CD4-positive, alpha-beta memory T cell (primary cell): ENCODE measurements at regions not wholly inside any gene's neighbourhood (a gene's known extent, or its start where the extent isn't known, plus 50 kb on each side); places are given as distances from the start of the nearest gene placed in this dataset.

Experiments
- CTCF ChIA-PET: fragments of 350-600 bp; sonication (Branson Sonifier 250); formaldehyde crosslinking; loops from one replicate; lab custom pipeline; 2021; ENCODE audit warnings: inconsistent platforms; ENCODE audit not compliant: partially characterized antibody; lab: Charles Lee
- POLR2A ChIA-PET: fragments of 350-600 bp; sonication (Branson Sonifier 250); formaldehyde crosslinking; loops from one replicate; lab custom pipeline; 2021; ENCODE audit not compliant: partially characterized antibody; lab: Charles Lee
- DNase-seq, 5 donors: peaks; one replicate each; pipeline versions ENCODE4 v3.0.0 to v3.0.0-alpha.2; 2020 to 2022; ENCODE audit warnings: mixed read lengths in 1 of 5
- H3K27ac ChIP-seq: one replicate; pipeline ENCODE4 v1.7.0; 2013; ENCODE audit warnings: low read depth, low read length
- H3K27me3 ChIP-seq: 2 replicates; pipeline ENCODE4 v1.7.0; 2013; ENCODE audit warnings: mild to moderate bottlenecking, low read length, moderate library complexity; ENCODE audit not compliant: insufficient read depth
- H3K36me3 ChIP-seq: 2 replicates; pipeline ENCODE4 v1.7.0; 2013; ENCODE audit warnings: mild to moderate bottlenecking, low read length, moderate library complexity; ENCODE audit not compliant: insufficient read depth
- H3K4me1 ChIP-seq: 2 replicates; pipeline ENCODE4 v1.7.0; 2013; ENCODE audit warnings: mild to moderate bottlenecking, low read length, moderate library complexity; ENCODE audit not compliant: insufficient read depth
- H3K4me3 ChIP-seq, 2 donors: one replicate each; pipeline ENCODE4 v1.7.0; 2013; ENCODE audit warnings: low read length in 2 of 2, mild to moderate bottlenecking in 1 of 2
- H3K9me3 ChIP-seq, 2 donors: one replicate each; pipeline ENCODE4 v1.7.0; 2013; ENCODE audit warnings: low read length in 2 of 2, control low read depth in 1 of 2; ENCODE audit not compliant: control insufficient read depth in 1 of 2
- H3K27ac Mint-ChIP-seq, 7 donors: one replicate each; pipeline ENCODE4 v1.8.0; 2020 to 2021; ENCODE audit warnings: mixed read lengths in 7 of 7, mild to moderate bottlenecking in 6 of 7, inconsistent platforms in 3 of 7, moderate library complexity in 3 of 7
- H3K27me3 Mint-ChIP-seq, 2 donors: one replicate each; pipeline ENCODE4 v1.8.0; 2020 to 2021; ENCODE audit warnings: mixed read lengths in 2 of 2
- H3K36me3 Mint-ChIP-seq, 2 donors: one replicate each; pipeline ENCODE4 v1.8.0; 2020 to 2021; ENCODE audit warnings: mixed read lengths in 2 of 2, inconsistent platforms in 1 of 2, mild to moderate bottlenecking in 1 of 2
- H3K4me1 Mint-ChIP-seq, 4 donors: one replicate each; pipeline ENCODE4 v1.8.0; 2020 to 2021; ENCODE audit warnings: mixed read lengths in 4 of 4, mild to moderate bottlenecking in 1 of 4
- H3K4me3 Mint-ChIP-seq, 8 donors: one replicate each; pipeline ENCODE4 v1.8.0; 2020 to 2021; ENCODE audit warnings: mixed read lengths in 8 of 8, mild to moderate bottlenecking in 7 of 8, moderate library complexity in 6 of 8, inconsistent platforms in 3 of 8
- H3K9me3 Mint-ChIP-seq, 8 donors: one replicate each; pipeline ENCODE4 v1.8.0; 2020 to 2021; ENCODE audit warnings: mixed read lengths in 8 of 8, mild to moderate bottlenecking in 5 of 8, inconsistent platforms in 3 of 8, moderate library complexity in 1 of 8
- intact Hi-C: fragments of 100-400 bp; cut with micrococcal nuclease; formaldehyde crosslinking; loops from one replicate; pipeline ENCODE4 v1.15.1; 2023

GRCh38 chr3:67082533-67083024, 84.5 kb downstream of the KBTBD8 start:
- H3K36me3 Mint-ChIP-seq: peaks cover 34 to 40% of the 10 kb centered on the region in 2 donors
- ChIA-PET POLR2A (interaction anchor here (0.6 to 1.8 kb wide), 4 partner anchors 85 to 1277 kb away, joined by 3 to 8 read pairs (median 3); partner anchors contain the start of gene KBTBD8), CTCF (no interaction called here)
- DNase-seq: peak in 1 of 5 donors; percentile 6
- H3K4me1 ChIP-seq: peaks cover 23% of the 10 kb centered on the region
- H3K27ac Mint-ChIP-seq: peak overlapping the region in 6 of 7 donors; percentile 42 to 98 (median 78)
- H3K4me1 Mint-ChIP-seq: peaks cover 21 to 41% (median 27%) of the 10 kb centered on the region in 4 donors
- peak overlapping the region in 5 of 8 donors; percentile 79 to 87 (median 80) for H3K4me3 Mint-ChIP-seq
- intact Hi-C loops: loop anchor here (1.0 to 2.0 kb wide), 2 partner anchors 84 to 862 kb away; partner anchors contain the start of genes KBTBD8 and SLC25A26
- H3K27me3 Mint-ChIP-seq: peaks cover 0 to 4% of the 10 kb centered on the region in 2 donors
- no peaks in the 10 kb centered on the region for H3K9me3 ChIP-seq
- H3K9me3 Mint-ChIP-seq: peaks cover 8 to 57% (median 50%) of the 10 kb centered on the region in 8 donors
- H3K27ac ChIP-seq: peak overlapping the region; percentile 7
- H3K27me3 ChIP-seq: no peaks in the 10 kb centered on the region
- H3K4me3 ChIP-seq: peak overlapping the region; percentile 2 to 22
- H3K36me3 ChIP-seq: no peaks in the 10 kb centered on the region

GRCh38 chr3:67083277-67083676, 85.2 kb downstream of the KBTBD8 start:
- peaks cover 23% of the 10 kb centered on the region for H3K4me1 ChIP-seq
- ChIA-PET POLR2A (interaction anchor here (0.6 to 1.8 kb wide), 4 partner anchors 85 to 1276 kb away, joined by 3 to 8 read pairs (median 3); partner anchors contain the start of gene KBTBD8), CTCF (interaction anchor here (1.1 to 1.2 kb wide), 2 partner anchors 31 to 111 kb away, joined by 5 to 6 read pairs; no protein-coding TSS in a partner anchor)
- Mint-ChIP-seq H3K36me3 (peaks cover 38 to 44% of the 10 kb centered on the region in 2 donors), H3K9me3 (peaks cover 8 to 62% (median 56%) of the 10 kb centered on the region in 8 donors), H3K27ac (peak overlapping the region; percentile 37 to 98 (median 80)), H3K27me3 (peaks cover 0 to 4% of the 10 kb centered on the region in 2 donors), H3K4me1 (peaks cover 21 to 41% (median 27%) of the 10 kb centered on the region in 4 donors), H3K4me3 (peak overlapping the region; percentile 52 to 87 (median 79))
- intact Hi-C loops: loop anchor here (1.0 to 2.0 kb wide), 2 partner anchors 85 to 862 kb away; partner anchors contain the start of genes KBTBD8 and SLC25A26
- peak overlapping the region in 1 of 2 donors; percentile 22 for H3K4me3 ChIP-seq
- H3K27ac ChIP-seq: peak overlapping the region; percentile 7
- DNase-seq: peak; percentile 53 to 75 (median 74)
- H3K36me3 ChIP-seq: no peaks in the 10 kb centered on the region
- H3K27me3 ChIP-seq: no peaks in the 10 kb centered on the region
- no peaks in the 10 kb centered on the region for H3K9me3 ChIP-seq

DNA sequence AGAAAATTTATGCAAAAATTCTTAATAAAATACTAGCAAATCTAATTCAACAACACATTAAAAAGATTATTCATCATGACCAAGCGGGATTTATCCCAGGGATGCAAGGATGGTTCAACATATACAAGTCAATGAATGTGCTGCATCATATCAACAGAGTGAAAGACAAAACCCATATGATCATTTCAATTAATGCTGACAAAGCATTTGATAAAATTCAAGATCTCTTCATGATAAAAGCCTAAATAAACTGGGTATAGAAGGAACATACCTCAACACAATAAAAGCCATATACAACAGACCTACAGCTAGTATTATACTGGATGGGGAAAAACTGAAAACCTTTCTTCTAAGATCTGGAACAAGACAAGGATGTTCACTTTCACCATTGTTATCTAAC, 89.7 kb downstream of the KBTBD8 start:
- intact Hi-C loops: no loop called here
- ChIA-PET POLR2A (no interaction called here), CTCF (interaction anchor here (1.0 kb wide), 1 partner anchor 26 kb away, joined by 3 read pairs; no protein-coding TSS in a partner anchor)
- Mint-ChIP-seq H3K4me1 (peaks cover 13 to 16% (median 15%) of the 10 kb centered on the region in 4 donors), H3K9me3 (peaks cover 8 to 59% (median 49%) of the 10 kb centered on the region in 8 donors), H3K27me3 (peaks cover 0 to 3% of the 10 kb centered on the region in 2 donors), H3K27ac (no peak overlapping the region), H3K36me3 (peaks cover 31 to 35% of the 10 kb centered on the region in 2 donors), H3K4me3 (no peak overlapping the region)
- no peak for DNase-seq
- no peak overlapping the region for H3K27ac ChIP-seq
- H3K9me3 ChIP-seq: no peaks in the 10 kb centered on the region
- no peak overlapping the region for H3K4me3 ChIP-seq
- H3K27me3 ChIP-seq: no peaks in the 10 kb centered on the region
- no peaks in the 10 kb centered on the region for H3K36me3 ChIP-seq
- H3K4me1 ChIP-seq: peaks cover 15% of the 10 kb centered on the region

GRCh38 chr3:67090474-67090873, 92.4 kb downstream of the KBTBD8 start:
- Histone ChIP-seq H3K36me3 (no peaks in the 10 kb centered on the region), H3K4me3 (no peak overlapping the region), H3K27me3 (no peaks in the 10 kb centered on the region), H3K27ac (no peak overlapping the region), H3K9me3 (no peaks in the 10 kb centered on the region), H3K4me1 (no peaks in the 10 kb centered on the region)
- H3K27ac Mint-ChIP-seq: peak overlapping the region in 1 of 7 donors; percentile 18
- CTCF ChIA-PET: no interaction called here
- POLR2A ChIA-PET: no interaction called here
- no peak for DNase-seq
- no peaks in the 10 kb centered on the region for H3K4me1 Mint-ChIP-seq
- H3K4me3 Mint-ChIP-seq: no peak overlapping the region
- H3K27me3 Mint-ChIP-seq: peaks cover 0 to 3% of the 10 kb centered on the region in 2 donors
- intact Hi-C loops: no loop called here
- H3K9me3 Mint-ChIP-seq: peaks cover 2 to 37% (median 29%) of the 10 kb centered on the region in 8 donors
- peaks cover 15 to 17% of the 10 kb centered on the region in 2 donors for H3K36me3 Mint-ChIP-seq

DNA sequence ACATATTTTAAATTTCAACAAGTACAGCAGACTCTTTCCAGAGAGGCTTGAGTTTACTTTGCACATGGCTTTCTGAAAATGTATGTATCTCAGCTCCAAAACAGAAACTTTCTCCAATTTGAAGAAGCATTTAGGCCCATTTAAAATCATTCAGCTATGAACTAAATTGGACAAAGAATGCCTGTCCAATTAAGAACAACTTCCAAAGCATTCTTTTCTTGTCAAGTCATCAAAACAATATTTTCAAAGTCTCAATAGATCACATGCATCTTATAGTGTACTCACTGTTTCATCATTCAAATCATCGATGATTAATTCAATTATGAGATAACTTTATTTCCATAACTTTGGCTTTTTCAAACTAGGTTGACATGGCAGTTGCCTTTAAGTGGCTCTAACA, 95.2 kb downstream of the KBTBD8 start:
- POLR2A ChIA-PET: no interaction called here
- no peaks in the 10 kb centered on the region for H3K4me1 Mint-ChIP-seq

DNA sequence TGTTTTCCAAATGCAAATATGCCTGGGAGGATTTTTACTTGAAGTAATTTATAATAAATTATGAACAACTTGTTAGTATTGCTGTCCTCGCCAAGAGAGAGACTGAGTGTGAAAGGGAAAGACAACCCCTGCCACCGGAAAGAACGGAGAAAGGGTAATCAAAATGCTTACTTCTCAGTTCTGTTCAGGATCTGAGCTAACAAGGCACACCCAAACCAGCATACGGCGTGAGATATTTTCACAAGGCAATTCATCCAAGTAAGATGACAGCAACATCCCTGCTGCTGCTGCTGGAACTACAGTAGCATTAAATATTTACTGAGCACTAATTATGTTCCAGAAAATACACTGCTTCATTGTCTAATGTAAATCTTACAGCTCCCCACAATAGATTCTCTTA, 96.1 kb downstream of the KBTBD8 start:
- POLR2A ChIA-PET: no interaction called here
- H3K4me3 ChIP-seq: no peak overlapping the region

More for the DNA sequence above, 95.2 kb downstream of the KBTBD8 start:
- no peaks in the 10 kb centered on the region for H3K27me3 ChIP-seq
- CTCF ChIA-PET: interaction anchor here (1.1 to 1.8 kb wide), 2 partner anchors 20 to 121 kb away, joined by 4 to 5 read pairs; no protein-coding TSS in a partner anchor
- no peaks in the 10 kb centered on the region for H3K9me3 ChIP-seq
- intact Hi-C loops: no loop called here
- H3K4me3 Mint-ChIP-seq: no peak overlapping the region
- no peaks in the 10 kb centered on the region for H3K4me1 ChIP-seq
- no peak overlapping the region for H3K27ac Mint-ChIP-seq
- DNase-seq: no peak
- peaks cover 0 to 7% of the 10 kb centered on the region in 2 donors for H3K27me3 Mint-ChIP-seq
- no peak overlapping the region for H3K27ac ChIP-seq
- no peaks in the 10 kb centered on the region for H3K36me3 Mint-ChIP-seq
- H3K36me3 ChIP-seq: no peaks in the 10 kb centered on the region
- H3K4me3 ChIP-seq: no peak overlapping the region
- H3K9me3 Mint-ChIP-seq: peaks cover 0 to 12% (median 5%) of the 10 kb centered on the region in 8 donors

DNA sequence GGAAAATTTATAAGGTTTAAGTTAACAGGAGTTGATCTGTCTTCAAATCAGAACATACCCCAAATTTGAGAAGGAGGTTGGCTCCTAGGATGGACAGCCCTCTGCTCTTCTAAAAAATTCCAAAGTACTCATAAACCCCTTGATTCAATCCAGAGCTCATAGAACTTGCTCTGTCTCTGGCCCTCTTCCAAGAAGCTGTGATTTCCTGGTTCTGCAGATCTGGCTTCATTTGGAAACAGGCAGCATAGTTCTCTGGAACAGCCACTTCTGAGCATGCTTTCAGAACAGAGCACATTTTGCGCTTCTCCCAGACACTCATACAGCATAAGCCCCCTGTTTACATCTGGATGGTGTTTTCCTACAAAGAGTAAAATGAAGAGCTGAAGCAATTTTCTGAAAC, 96.7 kb downstream of the KBTBD8 start:
- DNase-seq: no peak
- POLR2A ChIA-PET: no interaction called here
- intact Hi-C loops: no loop called here
- Mint-ChIP-seq H3K9me3 (peaks cover 0 to 6% (median 0%) of the 10 kb centered on the region in 8 donors), H3K4me3 (no peak overlapping the region), H3K27me3 (peaks cover 0 to 7% of the 10 kb centered on the region in 2 donors), H3K27ac (no peak overlapping the region), H3K4me1 (no peaks in the 10 kb centered on the region), H3K36me3 (no peaks in the 10 kb centered on the region)
- no peaks in the 10 kb centered on the region for H3K9me3 ChIP-seq
- no peaks in the 10 kb centered on the region for H3K27me3 ChIP-seq
- H3K4me1 ChIP-seq: no peaks in the 10 kb centered on the region
- no peaks in the 10 kb centered on the region for H3K36me3 ChIP-seq
- CTCF ChIA-PET: interaction anchor here (1.4 kb wide), 1 partner anchor 12 kb away, joined by 3 read pairs; no protein-coding TSS in a partner anchor
- no peak overlapping the region for H3K27ac ChIP-seq
- no peak overlapping the region for H3K4me3 ChIP-seq

More for the DNA sequence above, 96.1 kb downstream of the KBTBD8 start:
- peaks cover 0 to 6% (median 1%) of the 10 kb centered on the region in 8 donors for H3K9me3 Mint-ChIP-seq
- Histone ChIP-seq H3K36me3 (no peaks in the 10 kb centered on the region), H3K9me3 (no peaks in the 10 kb centered on the region), H3K27ac (no peak overlapping the region), H3K27me3 (no peaks in the 10 kb centered on the region), H3K4me1 (no peaks in the 10 kb centered on the region)
- H3K27me3 Mint-ChIP-seq: peaks cover 0 to 7% of the 10 kb centered on the region in 2 donors
- no peaks in the 10 kb centered on the region for H3K36me3 Mint-ChIP-seq
- CTCF ChIA-PET: no interaction called here
- DNase-seq: no peak
- intact Hi-C loops: no loop called here
- no peaks in the 10 kb centered on the region for H3K4me1 Mint-ChIP-seq
- H3K27ac Mint-ChIP-seq: no peak overlapping the region
- no peak overlapping the region for H3K4me3 Mint-ChIP-seq
